Endothelial cell of umbilical vein (primary cell): ENCODE measurements at regions not wholly inside any gene's neighbourhood (a gene's known extent, or its start where the extent isn't known, plus 50 kb on each side); places are given as distances from the start of the nearest gene placed in this dataset.

ENCODE experiments used
- BruUV-seq: library from RNA; stranded (reverse); fragments of 400-500 nt; replicated peaks from 2 replicates; lab custom pipeline; 2021; lab: Mats Ljungman, UMichigan
- CTCF ChIA-PET: fragments of 300-600, 350-600 bp; sonication (Branson Sonifier 250); formaldehyde crosslinking; loops from one replicate; lab custom pipeline; 2021; ENCODE audit warnings: antibody characterized with exemption, inconsistent platforms; lab: Charles Lee
- POLR2A ChIA-PET: fragments of 300-600, 350-600 bp; sonication (Branson Sonifier 250); formaldehyde crosslinking; loops from one replicate; lab custom pipeline; 2021; ENCODE audit warnings: antibody characterized with exemption, inconsistent platforms; lab: Charles Lee
- DNase-seq: peaks from one replicate; pipeline ENCODE4 v3.0.0-alpha.2; 2011; ENCODE audit warnings: low read depth, low spot score
- FAIRE-seq: peaks from 2 replicates; lab custom pipeline; 2011; peaks lifted over from hg19 to GRCh38; lab: Jason Lieb, UNC
- H2AFZ ChIP-seq: 2 replicates; pipeline ENCODE4 v1.6.0; 2012; ENCODE audit warnings: low read depth, low read length, control low read depth, inconsistent platforms
- H3K27ac ChIP-seq: 2 replicates; pipeline ENCODE4 v1.5.1; 2011; ENCODE audit warnings: low read depth, mild to moderate bottlenecking, control low read depth, low read length, moderate library complexity; ENCODE audit not compliant: insufficient read depth
- H3K27me3 ChIP-seq, 2 experiments: 2 replicates each; pipeline versions ENCODE4 v1.6.0 to v1.6.1; 2011; ENCODE audit warnings: low read length in 2 of 2, mixed read lengths in 1 of 2; ENCODE audit not compliant: control insufficient read depth in 2 of 2, insufficient read depth in 2 of 2
- H3K36me3 ChIP-seq, 2 experiments: 2 replicates in 1 of 2; 3 replicates in 1 of 2; pipeline ENCODE4 v1.5.1; 2011; ENCODE audit warnings: low read length in 2 of 2, mild to moderate bottlenecking in 1 of 2, moderate library complexity in 1 of 2; ENCODE audit not compliant: control insufficient read depth in 2 of 2, insufficient read depth in 2 of 2; ENCODE audit errors: extremely low read depth in 1 of 2
- H3K4me1 ChIP-seq: 3 replicates; pipeline ENCODE4 v1.5.1; 2011; ENCODE audit warnings: mild to moderate bottlenecking, low read length; ENCODE audit not compliant: control insufficient read depth, insufficient read depth; ENCODE audit errors: extremely low read depth
- H3K4me2 ChIP-seq: 2 replicates; pipeline ENCODE4 v1.6.1; 2011; ENCODE audit warnings: low read length, control low read depth, mixed read lengths; ENCODE audit not compliant: insufficient read depth
- H3K4me3 ChIP-seq, 3 experiments: fragments of 200-600 bp in 1 of 3; sonication (generic), shearing (Covaris generic) in 1 of 3; replicated peaks in 1 of 3; 2 replicates each; pipeline ENCODE4 v1.5.1; 2011 to 2016; ENCODE audit warnings: control low read depth in 3 of 3, low read length in 3 of 3, mild to moderate bottlenecking in 2 of 3, inconsistent platforms in 1 of 3, low read depth in 1 of 3, moderate library complexity in 1 of 3; ENCODE audit not compliant: insufficient read depth in 1 of 3
- H3K79me2 ChIP-seq: 2 replicates; pipeline ENCODE4 v1.6.0; 2012; ENCODE audit warnings: low read length, inconsistent platforms; ENCODE audit not compliant: control insufficient read depth, insufficient read depth
- H3K9ac ChIP-seq: replicated peaks from 2 replicates; pipeline ENCODE3; 2011; ENCODE audit warnings: low read length, control low read depth; ENCODE audit not compliant: insufficient read depth; ENCODE audit errors: extremely low read depth
- H3K9me1 ChIP-seq: replicated peaks from 3 replicates; pipeline ENCODE4 v1.6.0; 2011; ENCODE audit warnings: mild to moderate bottlenecking, low read length; ENCODE audit not compliant: control insufficient read depth, insufficient read depth; ENCODE audit errors: extremely low read depth
- H3K9me3 ChIP-seq: replicated peaks from 2 replicates; pipeline ENCODE4 v1.5.1; 2012; ENCODE audit warnings: low read length, inconsistent platforms; ENCODE audit not compliant: control insufficient read depth, insufficient read depth
- H4K20me1 ChIP-seq: replicated peaks from 2 replicates; pipeline ENCODE3; 2011; ENCODE audit warnings: mild to moderate bottlenecking, low read length; ENCODE audit not compliant: control insufficient read depth, insufficient read depth; ENCODE audit errors: extremely low read depth
- EZH2 ChIP-seq: IDR thresholded peaks from 2 replicates; pipeline ENCODE4 v1.6.1; 2012; ENCODE audit warnings: borderline replicate concordance, low read depth, mild to moderate bottlenecking, moderate library complexity, low read length, inconsistent platforms; ENCODE audit not compliant: severe bottlenecking
- FOS ChIP-seq: IDR thresholded peaks from 2 replicates; pipeline ENCODE4 v1.6.1; 2011; ENCODE audit warnings: mild to moderate bottlenecking, low read length, moderate library complexity, borderline replicate concordance; ENCODE audit not compliant: insufficient read depth
- GATA2 ChIP-seq: IDR thresholded peaks from 2 replicates; pipeline ENCODE4 v1.7.0; 2011; ENCODE audit warnings: low read depth, mild to moderate bottlenecking, moderate library complexity, mixed read lengths, low read length; ENCODE audit not compliant: insufficient read length, insufficient read depth
- JUN ChIP-seq: IDR thresholded peaks from 2 replicates; pipeline ENCODE4 v1.6.1; 2011; ENCODE audit warnings: borderline replicate concordance, low read depth; ENCODE audit not compliant: insufficient read length, insufficient read depth
- POLR2A ChIP-seq: IDR thresholded peaks from 2 replicates; pipeline ENCODE4 v1.6.1; 2012; ENCODE audit warnings: low read depth, mild to moderate bottlenecking, control low read depth, low read length
- POLR2AphosphoS5 ChIP-seq: IDR thresholded peaks from 2 replicates; pipeline ENCODE4 v1.6.1; 2012; ENCODE audit warnings: low read depth, mild to moderate bottlenecking, control low read depth, low read length, moderate library complexity; ENCODE audit not compliant: insufficient read depth
- dilution Hi-C: fragments of 300-500 bp; cut with MboI; formaldehyde crosslinking; loops from one replicate; pipeline ENCODE4 v1.15.0; 2019; ENCODE audit warnings: low sequenced_read_pairs; ENCODE audit not compliant: extremely low pct_ligation_motif_present
- intact Hi-C: fragments of 100-400 bp; cut with micrococcal nuclease; formaldehyde crosslinking; loops from one replicate; pipeline ENCODE4 v1.10.0; 2022
- TF ChIP-seq, protein P1 (sequence below), 2 donors: IDR thresholded peaks; 1 replicate in 1 of 2; 2 replicates in 1 of 2; pipeline ENCODE4 v1.5.1; 2011; ENCODE audit warnings: low read length in 2 of 2, mild to moderate bottlenecking in 2 of 2, moderate library complexity in 2 of 2, control low read depth in 1 of 2, inconsistent platforms in 1 of 2, low read depth in 1 of 2; ENCODE audit not compliant: insufficient read depth in 1 of 2; ENCODE audit errors: extremely low read depth in 1 of 2
- TF ChIP-seq, protein P2 (sequence below): IDR thresholded peaks from 2 replicates; pipeline ENCODE4 v1.6.1; 2011; ENCODE audit not compliant: insufficient read depth, insufficient read length

DNA sequence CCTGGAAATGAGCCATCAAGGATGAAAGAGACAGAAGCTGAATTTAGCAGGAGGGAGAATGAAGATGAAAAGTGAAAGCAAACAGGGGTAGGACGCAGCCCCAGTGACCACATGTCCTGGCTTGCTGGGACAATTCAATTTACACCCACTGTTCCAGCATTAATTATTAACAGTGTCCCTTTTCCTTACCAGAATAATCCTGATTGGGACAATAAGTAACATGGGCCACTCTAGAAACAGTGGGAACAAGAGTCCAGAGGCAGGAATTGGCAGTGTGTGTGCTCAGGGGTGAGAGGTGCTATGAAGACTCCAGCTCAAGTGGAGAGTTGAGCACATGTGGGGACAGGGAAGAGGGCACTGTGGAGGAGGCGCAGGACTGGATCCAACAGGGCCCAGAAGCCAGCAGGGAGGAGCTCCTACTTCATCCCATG, 147.1 kb downstream of the C5orf15 start:
- H3K27me3 ChIP-seq = peaks cover 23 to 27% of the 10 kb centered on the region in 2 experiments
- H3K9me1 ChIP-seq = no peaks in the 10 kb centered on the region
- ChIA-PET CTCF (interaction anchor here (1.0 kb wide), 1 partner anchor 398 kb away, joined by 3 read pairs; no protein-coding TSS in a partner anchor), POLR2A (no interaction called here)
- H3K9ac ChIP-seq = no peak overlapping the region
- H3K4me1 ChIP-seq = no peaks in the 10 kb centered on the region
- no peak overlapping the region for H3K27ac ChIP-seq
- no peaks in the 10 kb centered on the region for H3K9me3 ChIP-seq
- intact Hi-C loops = no loop called here
- H3K4me2 ChIP-seq = no peak overlapping the region
- no peaks in the 10 kb centered on the region for H3K36me3 ChIP-seq
- no peak overlapping the region for H3K4me3 ChIP-seq
- no peak overlapping the region for H2AFZ ChIP-seq
- H3K79me2 ChIP-seq = no peaks in the 10 kb centered on the region
- dilution Hi-C loops = no loop called here
- DNase-seq (no peak), FAIRE-seq (no peak)
- no TSS peak for BruUV-seq
- TF ChIP-seq FOS (no peak), JUN (no peak), EZH2 (no peak), POLR2A (no peak), GATA2 (no peak), POLR2AphosphoS5 (no peak)
- TF ChIP-seq, protein P1, sequence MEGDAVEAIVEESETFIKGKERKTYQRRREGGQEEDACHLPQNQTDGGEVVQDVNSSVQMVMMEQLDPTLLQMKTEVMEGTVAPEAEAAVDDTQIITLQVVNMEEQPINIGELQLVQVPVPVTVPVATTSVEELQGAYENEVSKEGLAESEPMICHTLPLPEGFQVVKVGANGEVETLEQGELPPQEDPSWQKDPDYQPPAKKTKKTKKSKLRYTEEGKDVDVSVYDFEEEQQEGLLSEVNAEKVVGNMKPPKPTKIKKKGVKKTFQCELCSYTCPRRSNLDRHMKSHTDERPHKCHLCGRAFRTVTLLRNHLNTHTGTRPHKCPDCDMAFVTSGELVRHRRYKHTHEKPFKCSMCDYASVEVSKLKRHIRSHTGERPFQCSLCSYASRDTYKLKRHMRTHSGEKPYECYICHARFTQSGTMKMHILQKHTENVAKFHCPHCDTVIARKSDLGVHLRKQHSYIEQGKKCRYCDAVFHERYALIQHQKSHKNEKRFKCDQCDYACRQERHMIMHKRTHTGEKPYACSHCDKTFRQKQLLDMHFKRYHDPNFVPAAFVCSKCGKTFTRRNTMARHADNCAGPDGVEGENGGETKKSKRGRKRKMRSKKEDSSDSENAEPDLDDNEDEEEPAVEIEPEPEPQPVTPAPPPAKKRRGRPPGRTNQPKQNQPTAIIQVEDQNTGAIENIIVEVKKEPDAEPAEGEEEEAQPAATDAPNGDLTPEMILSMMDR (IDR thresholded peaks at IDR 0.05; ENCODE audit: extremely low read depth in 1 of 2, insufficient read depth in 1 of 2, low read depth in 1 of 2, low read length in 2 of 2) = no peak
- TF ChIP-seq, protein P2, sequence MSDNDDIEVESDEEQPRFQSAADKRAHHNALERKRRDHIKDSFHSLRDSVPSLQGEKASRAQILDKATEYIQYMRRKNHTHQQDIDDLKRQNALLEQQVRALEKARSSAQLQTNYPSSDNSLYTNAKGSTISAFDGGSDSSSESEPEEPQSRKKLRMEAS = no peak
- H4K20me1 ChIP-seq = no peaks in the 10 kb centered on the region
